T-helper 17 cell (primary cell): ENCODE measurements at regions not wholly inside any gene's neighbourhood (a gene's known extent, or its start where the extent isn't known, plus 50 kb on each side); places are given as distances from the start of the nearest gene placed in this dataset.

Experiments
- ATAC-seq: fragments of 150-1000 bp; cut with Tn5 transposase; 2 replicates; pipeline ENCODE4 v1.10.0; 2021; ENCODE audit warnings: mild to moderate bottlenecking, moderate library complexity
- DNase-seq, 3 donors: peaks; one replicate each; pipeline versions ENCODE4 v3.0.0 to v3.0.0-alpha.2; 2020 to 2021
- H3K9me3 ChIP-seq: one replicate; pipeline ENCODE4 v1.7.0; 2013; ENCODE audit warnings: low read length, mild to moderate bottlenecking; ENCODE audit not compliant: control insufficient read depth, poor library complexity, severe bottlenecking
- H3K27ac Mint-ChIP-seq: one replicate; pipeline ENCODE4 v1.8.0; 2022; ENCODE audit warnings: mild to moderate bottlenecking, moderate library complexity, mixed read lengths
- H3K27me3 Mint-ChIP-seq: one replicate; pipeline ENCODE4 v1.8.0; 2022; ENCODE audit warnings: mixed read lengths
- H3K36me3 Mint-ChIP-seq: one replicate; pipeline ENCODE4 v1.8.0; 2022; ENCODE audit warnings: low read depth, mixed read lengths
- H3K4me1 Mint-ChIP-seq: one replicate; pipeline ENCODE4 v1.8.0; 2022; ENCODE audit warnings: mild to moderate bottlenecking, mixed read lengths
- H3K4me3 Mint-ChIP-seq: one replicate; pipeline ENCODE4 v1.8.0; 2022; ENCODE audit warnings: mild to moderate bottlenecking, moderate library complexity, mixed read lengths

- H3K4me1 Mint-ChIP-seq, result no peaks in the 10 kb centered on the region
- no peak for DNase-seq
Observed at GRCh38 chr11:80970037-80970436, 1529.2 kb upstream of the TENM4 start.

DNA sequence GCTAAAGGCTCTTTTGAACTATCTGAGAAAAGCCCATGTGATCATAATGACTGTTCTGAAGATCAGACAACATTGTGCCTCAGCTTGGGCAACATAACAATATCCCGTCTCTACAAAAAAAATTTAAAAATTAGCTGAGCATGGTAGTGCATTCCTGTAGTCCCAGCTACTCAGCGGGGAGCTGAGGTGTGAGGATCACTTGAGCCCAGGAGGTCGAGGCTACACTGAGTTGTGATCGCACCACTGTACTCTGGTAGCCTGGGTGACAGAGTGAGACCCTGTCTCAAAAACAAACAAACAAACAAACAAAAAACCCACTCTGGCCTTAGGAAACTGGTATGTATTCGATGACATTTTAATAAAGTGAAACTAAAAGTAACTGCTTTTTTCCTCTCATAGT lies 1526.8 kb upstream of the TENM4 start:
- no peak for ATAC-seq
- no peak overlapping the region for H3K27ac Mint-ChIP-seq
- no peak for DNase-seq
- no peaks in the 10 kb centered on the region for H3K4me1 Mint-ChIP-seq
- peaks cover 4% of the 10 kb centered on the region for H3K9me3 ChIP-seq
- no peaks in the 10 kb centered on the region for H3K27me3 Mint-ChIP-seq
- H3K36me3 Mint-ChIP-seq, result no peaks in the 10 kb centered on the region
- no peak overlapping the region for H3K4me3 Mint-ChIP-seq

More at GRCh38 chr11:80970037-80970436, 1529.2 kb upstream of the TENM4 start:
- Mint-ChIP-seq H3K4me3 (no peak overlapping the region), H3K27me3 (no peaks in the 10 kb centered on the region), H3K27ac (no peak overlapping the region), H3K36me3 (no peaks in the 10 kb centered on the region)
- no peaks in the 10 kb centered on the region for H3K9me3 ChIP-seq
- ATAC-seq, result no peak

- Mint-ChIP-seq H3K27me3 (no peaks in the 10 kb centered on the region), H3K27ac (no peak overlapping the region), H3K36me3 (no peaks in the 10 kb centered on the region), H3K4me3 (no peak overlapping the region), H3K4me1 (no peaks in the 10 kb centered on the region)
- ATAC-seq (no peak), DNase-seq (no peak)
- peaks cover 4% of the 10 kb centered on the region for H3K9me3 ChIP-seq
Observed at GRCh38 chr11:80960381-80961029, 1519.7 kb upstream of the TENM4 start.

GRCh38 chr11:80959751-80960150 lies 1518.9 kb upstream of the TENM4 start:
- H3K27ac Mint-ChIP-seq, result no peak overlapping the region
- H3K4me1 Mint-ChIP-seq, result no peaks in the 10 kb centered on the region
- no peak overlapping the region for H3K4me3 Mint-ChIP-seq
- no peaks in the 10 kb centered on the region for H3K36me3 Mint-ChIP-seq
- DNase-seq, result no peak
- H3K27me3 Mint-ChIP-seq, result no peaks in the 10 kb centered on the region
- no peak for ATAC-seq
- H3K9me3 ChIP-seq, result peaks cover 4% of the 10 kb centered on the region

GRCh38 chr11:80958987-80959386 lies 1518.2 kb upstream of the TENM4 start:
- DNase-seq (no peak), ATAC-seq (no peak)
- no peaks in the 10 kb centered on the region for H3K27me3 Mint-ChIP-seq
- H3K4me1 Mint-ChIP-seq, result no peaks in the 10 kb centered on the region
- H3K9me3 ChIP-seq, result peaks cover 4% of the 10 kb centered on the region
- H3K4me3 Mint-ChIP-seq, result no peak overlapping the region
- no peak overlapping the region for H3K27ac Mint-ChIP-seq
- H3K36me3 Mint-ChIP-seq, result no peaks in the 10 kb centered on the region

GRCh38 chr11:80958361-80958760 lies 1517.5 kb upstream of the TENM4 start:
- H3K27ac Mint-ChIP-seq, result no peak overlapping the region

DNA sequence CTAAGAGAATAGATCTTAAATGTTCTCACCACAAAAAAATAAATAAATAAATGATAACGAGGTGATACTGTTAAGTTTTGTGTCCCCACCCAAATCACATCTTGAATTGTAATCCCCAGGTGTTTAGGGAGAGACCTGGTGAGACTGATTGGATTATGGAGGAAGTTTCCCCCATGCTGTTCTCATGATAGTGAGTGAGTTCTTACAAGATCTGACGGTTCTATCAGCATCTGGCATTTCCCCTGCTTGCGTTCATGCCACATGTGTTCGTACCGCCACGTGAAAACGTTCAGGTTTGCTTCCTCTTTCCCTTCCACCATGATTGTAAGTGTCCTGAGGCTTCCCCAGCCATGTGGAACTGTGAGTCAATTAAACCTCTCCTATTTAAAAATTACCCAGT lies 1514.8 kb upstream of the TENM4 start:
- H3K36me3 Mint-ChIP-seq, result no peaks in the 10 kb centered on the region
- H3K4me3 Mint-ChIP-seq, result no peak overlapping the region
- no peaks in the 10 kb centered on the region for H3K27me3 Mint-ChIP-seq

More at GRCh38 chr11:80958361-80958760, 1517.5 kb upstream of the TENM4 start:
- Mint-ChIP-seq H3K36me3 (no peaks in the 10 kb centered on the region), H3K4me1 (no peaks in the 10 kb centered on the region), H3K4me3 (no peak overlapping the region), H3K27me3 (no peaks in the 10 kb centered on the region)
- DNase-seq (no peak), ATAC-seq (no peak)
- H3K9me3 ChIP-seq, result no peaks in the 10 kb centered on the region

DNA sequence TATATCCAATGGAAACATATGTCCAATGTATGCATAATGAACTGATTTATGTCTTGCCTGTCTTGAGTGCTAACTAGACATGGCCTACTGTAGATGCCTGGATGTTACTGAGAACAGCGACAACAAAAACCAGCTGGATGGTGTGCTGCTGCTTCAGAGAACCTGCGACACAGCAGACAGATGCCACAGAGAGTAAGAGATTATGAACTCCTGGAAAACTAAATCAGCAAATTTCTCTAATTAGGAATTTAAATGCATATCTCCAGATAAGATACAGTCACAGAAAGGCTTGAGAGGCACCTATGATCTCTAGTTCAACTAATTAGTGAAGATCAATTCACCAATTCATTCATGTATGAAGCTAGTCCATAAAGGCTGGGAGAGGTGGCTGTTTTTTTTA lies 1508.0 kb upstream of the TENM4 start:
- Mint-ChIP-seq H3K4me1 (no peaks in the 10 kb centered on the region), H3K36me3 (no peaks in the 10 kb centered on the region), H3K27me3 (no peaks in the 10 kb centered on the region), H3K4me3 (no peak overlapping the region), H3K27ac (no peak overlapping the region)
- H3K9me3 ChIP-seq, result no peaks in the 10 kb centered on the region
- DNase-seq (no peak), ATAC-seq (no peak)

More for the DNA sequence above, 1514.8 kb upstream of the TENM4 start:
- H3K27ac Mint-ChIP-seq, result no peak overlapping the region
- DNase-seq (no peak), ATAC-seq (no peak)
- no peaks in the 10 kb centered on the region for H3K9me3 ChIP-seq
- H3K4me1 Mint-ChIP-seq, result no peaks in the 10 kb centered on the region

GRCh38 chr11:80944758-80945157 lies 1503.9 kb upstream of the TENM4 start:
- Mint-ChIP-seq H3K4me1 (no peaks in the 10 kb centered on the region), H3K27ac (no peak overlapping the region), H3K36me3 (no peaks in the 10 kb centered on the region), H3K4me3 (no peak overlapping the region), H3K27me3 (no peaks in the 10 kb centered on the region)
- ATAC-seq (no peak), DNase-seq (no peak)
- H3K9me3 ChIP-seq, result no peaks in the 10 kb centered on the region

DNA sequence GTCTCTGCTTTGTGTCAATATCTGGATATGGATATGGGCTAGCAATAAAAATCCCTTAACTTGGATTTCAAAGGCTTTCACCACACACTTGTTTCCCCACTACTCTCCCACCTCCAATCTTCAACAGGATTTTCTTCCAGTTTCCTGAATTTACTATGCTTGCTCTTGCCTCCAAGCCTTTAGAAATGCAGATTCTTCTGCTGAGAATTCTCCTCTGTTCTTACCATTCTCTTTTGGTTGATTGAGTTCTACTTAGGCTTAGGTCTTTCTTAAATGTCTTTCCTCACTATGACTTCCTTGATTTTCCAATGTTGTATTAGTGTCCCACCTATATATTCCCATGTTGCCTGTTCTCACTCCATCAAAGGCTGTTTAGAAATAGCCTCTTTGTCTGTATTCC lies 1502.4 kb upstream of the TENM4 start:
- Mint-ChIP-seq H3K4me1 (no peaks in the 10 kb centered on the region), H3K27ac (no peak overlapping the region), H3K27me3 (no peaks in the 10 kb centered on the region), H3K36me3 (no peaks in the 10 kb centered on the region), H3K4me3 (no peak overlapping the region)
- ATAC-seq (no peak), DNase-seq (no peak)
- H3K9me3 ChIP-seq, result no peaks in the 10 kb centered on the region

GRCh38 chr11:80937842-80938241 lies 1497.0 kb upstream of the TENM4 start:
- Mint-ChIP-seq H3K27ac (no peak overlapping the region), H3K27me3 (no peaks in the 10 kb centered on the region), H3K36me3 (no peaks in the 10 kb centered on the region), H3K4me3 (no peak overlapping the region), H3K4me1 (no peaks in the 10 kb centered on the region)
- H3K9me3 ChIP-seq, result no peaks in the 10 kb centered on the region
- no peak for ATAC-seq
- DNase-seq, result no peak

GRCh38 chr11:80930038-80930437 lies 1489.2 kb upstream of the TENM4 start:
- H3K9me3 ChIP-seq, result peaks cover 3% of the 10 kb centered on the region
- no peak for ATAC-seq
- DNase-seq, result no peak
- H3K4me3 Mint-ChIP-seq, result no peak overlapping the region
- H3K36me3 Mint-ChIP-seq, result no peaks in the 10 kb centered on the region
- H3K27ac Mint-ChIP-seq, result no peak overlapping the region
- H3K4me1 Mint-ChIP-seq, result no peaks in the 10 kb centered on the region
- no peaks in the 10 kb centered on the region for H3K27me3 Mint-ChIP-seq

DNA sequence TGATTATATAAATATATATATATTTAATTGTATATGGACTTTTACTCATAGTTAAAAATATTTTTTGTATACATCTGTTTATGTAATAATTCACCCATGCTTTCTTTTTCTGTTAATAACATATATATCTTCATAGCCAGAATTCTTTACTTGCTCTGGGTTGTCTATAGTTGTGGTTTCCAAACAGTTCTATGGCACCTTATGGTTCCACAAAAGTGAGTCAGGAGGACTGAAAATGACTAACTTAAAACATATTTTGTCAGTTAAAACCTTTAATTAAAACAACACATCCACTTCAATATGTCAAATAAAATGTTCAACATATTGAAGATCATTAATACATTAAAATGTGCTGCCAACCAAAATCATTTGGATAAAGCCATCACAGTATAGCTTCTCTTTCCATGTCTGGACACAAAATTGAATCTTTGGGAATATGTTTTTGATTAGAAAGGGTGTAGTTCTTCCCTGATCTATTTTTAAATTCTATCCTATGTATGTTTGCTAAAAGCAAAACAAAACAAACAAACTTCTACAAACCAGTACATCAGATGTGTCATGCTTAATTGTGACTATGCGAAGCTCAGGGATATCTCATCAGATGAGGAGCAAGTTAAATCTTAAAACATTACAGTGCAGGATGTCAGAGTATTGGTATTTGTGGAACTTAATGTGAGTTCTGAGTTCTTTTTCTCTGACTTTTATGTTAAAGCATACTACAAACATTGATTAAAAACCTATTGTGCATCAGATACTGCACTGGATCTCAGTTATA lies 1488.4 kb upstream of the TENM4 start:
- DNase-seq (no peak), ATAC-seq (no peak)
- no peak overlapping the region for H3K27ac Mint-ChIP-seq
- peaks cover 3% of the 10 kb centered on the region for H3K9me3 ChIP-seq
- no peaks in the 10 kb centered on the region for H3K36me3 Mint-ChIP-seq
- no peaks in the 10 kb centered on the region for H3K4me1 Mint-ChIP-seq
- no peaks in the 10 kb centered on the region for H3K27me3 Mint-ChIP-seq
- no peak overlapping the region for H3K4me3 Mint-ChIP-seq

DNA sequence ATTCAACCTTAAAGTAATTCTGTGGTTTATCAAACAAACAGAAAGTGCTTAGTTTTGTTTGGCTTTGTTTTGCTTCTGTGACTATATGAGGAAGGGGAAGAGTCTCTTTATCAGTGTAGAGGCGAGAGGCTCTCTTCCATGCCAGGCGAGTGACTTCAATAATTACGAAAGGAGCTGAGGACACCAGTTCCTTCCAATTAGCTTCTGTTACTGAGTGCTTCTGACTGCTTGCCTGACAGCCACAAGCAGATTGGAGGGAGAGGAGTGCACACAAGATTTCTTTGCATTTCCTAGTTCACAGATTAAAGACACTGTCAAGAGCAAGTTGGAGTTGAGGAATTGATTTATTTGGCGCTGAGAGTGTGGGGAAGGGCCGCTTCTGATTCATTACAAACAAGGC lies 1484.5 kb upstream of the TENM4 start:
- Mint-ChIP-seq H3K36me3 (no peaks in the 10 kb centered on the region), H3K4me1 (no peaks in the 10 kb centered on the region), H3K27me3 (no peaks in the 10 kb centered on the region), H3K4me3 (no peak overlapping the region), H3K27ac (no peak overlapping the region)
- H3K9me3 ChIP-seq, result no peaks in the 10 kb centered on the region
- DNase-seq, result no peak
- no peak for ATAC-seq
